ENCODE measurements at regions not wholly inside any gene's neighbourhood (a gene's known extent, or its start where the extent isn't known, plus 50 kb on each side); places are given as distances from the start of the nearest gene placed in this dataset.

- TF ChIP-seq POLR2AphosphoS5 (IDR thresholded peaks at IDR 0.05; ENCODE audit: low read depth, low read length) (no peak), CTCF (IDR thresholded peaks at IDR 0.05) (no peak), REST (IDR thresholded peaks at IDR 0.05; ENCODE audit: insufficient read depth in 1 of 2, low read depth in 2 of 2, low read length in 1 of 2) (no peak), SIN3A (IDR thresholded peaks at IDR 0.05; ENCODE audit: borderline replicate concordance, insufficient read depth, low read depth, low read length) (no peak)
Observed at GRCh38 chr1:106398391-106398790, 658.1 kb upstream of the PRMT6 start.

Measured in Panc1 (cell line).